ENCODE measurements at regions not wholly inside any gene's neighbourhood (a gene's known extent, or its start where the extent isn't known, plus 50 kb on each side); places are given as distances from the start of the nearest gene placed in this dataset.
"Not testable (repeated sequence)": the region's sequence is repeated elsewhere in the genome, so short reads cannot be mapped to it uniquely, and the experiment has no call there.

DNA sequence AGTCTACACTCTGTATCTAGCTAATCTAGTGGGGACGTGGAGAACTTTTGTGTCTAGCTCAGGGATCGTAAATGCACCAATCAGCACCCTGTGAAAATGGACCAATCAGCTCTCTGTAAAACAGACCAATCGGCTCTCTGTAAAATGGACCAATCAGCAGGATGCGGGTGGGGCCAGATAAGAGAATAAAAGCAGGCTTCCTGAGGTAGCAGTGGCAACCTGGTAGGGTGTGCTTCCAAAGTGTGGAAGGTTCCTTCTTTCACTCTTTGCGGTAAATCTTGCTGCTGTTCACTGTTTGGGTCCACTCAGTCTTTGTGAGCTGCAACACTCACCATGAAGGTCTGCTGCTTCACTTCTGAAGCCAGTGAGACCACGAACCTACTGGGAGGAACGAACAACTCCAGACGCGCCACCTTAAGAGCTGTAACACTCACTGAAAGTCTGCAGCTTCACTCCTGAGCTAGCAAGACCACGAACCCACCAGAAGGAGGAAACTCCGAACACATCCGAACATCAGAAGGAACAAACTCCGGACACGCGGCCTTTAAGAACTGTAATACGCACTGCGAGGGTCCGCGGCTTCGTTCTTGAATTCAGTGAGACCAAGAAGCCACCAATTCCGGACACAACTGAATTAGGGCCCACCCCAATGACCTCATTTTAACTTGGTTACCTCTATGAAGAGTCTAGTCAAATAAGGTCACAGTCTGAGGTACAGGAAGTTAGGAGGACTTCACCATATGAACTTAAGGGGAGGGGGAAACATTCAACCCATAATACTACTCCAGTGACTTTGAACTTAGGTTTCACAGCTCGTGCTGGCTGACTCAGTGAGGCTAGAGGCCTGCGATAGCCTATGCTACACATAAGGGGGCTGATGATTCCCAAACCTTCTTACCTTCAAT is 59.8 kb upstream of the LPGAT1 start:
- not testable (repeated sequence) for DNase-seq; H3K27ac Mint-ChIP-seq (ENCODE audit: unreplicated experiment); H3K9me3 Mint-ChIP-seq (ENCODE audit: unreplicated experiment); H3K36me3 Mint-ChIP-seq (ENCODE audit: unreplicated experiment); H3K4me1 Mint-ChIP-seq (ENCODE audit: low read depth, unreplicated experiment); H3K27me3 Mint-ChIP-seq (ENCODE audit: unreplicated experiment)
- peak overlapping the region; percentile 79 for H3K4me3 Mint-ChIP-seq (ENCODE audit: unreplicated experiment)

DNA sequence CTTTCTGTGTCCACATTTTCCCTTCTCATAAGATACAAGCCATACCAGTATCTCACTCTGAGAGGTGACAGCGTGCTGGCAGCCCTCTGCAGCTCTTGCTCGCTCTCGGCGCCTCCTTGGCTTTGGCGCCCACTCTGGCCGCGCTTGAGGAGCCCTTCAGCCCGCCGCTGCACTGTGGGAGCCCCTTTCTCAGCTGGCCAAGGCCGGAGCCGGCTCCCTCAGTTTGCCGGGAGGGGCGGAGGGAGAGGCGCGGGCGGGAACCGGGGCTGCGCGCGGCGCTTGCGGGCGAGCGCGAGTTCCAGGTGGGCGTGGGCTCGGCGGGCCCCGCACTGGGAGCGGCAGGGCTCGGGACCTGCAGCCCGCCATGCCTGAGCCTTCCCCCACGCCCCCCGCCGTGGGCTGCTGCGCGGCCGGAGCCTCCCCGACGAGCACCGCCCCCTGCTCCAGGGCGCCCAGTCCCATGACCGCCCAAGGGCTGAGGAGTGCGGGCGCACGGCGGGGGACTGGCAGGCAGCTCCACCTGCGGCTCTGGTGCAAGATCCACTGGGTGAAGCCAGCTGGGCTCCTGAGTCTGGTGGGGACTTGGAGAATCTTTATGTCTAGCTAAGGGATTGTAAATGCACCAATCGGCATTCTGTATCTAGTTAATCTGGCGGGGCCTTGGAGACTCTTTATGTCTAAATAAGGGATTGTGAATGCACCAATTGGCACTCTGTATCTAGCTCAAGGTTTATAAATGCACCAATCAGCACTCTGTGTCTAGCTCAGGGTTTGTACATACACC is 58.9 kb upstream of the LPGAT1 start:
- H3K27me3 Mint-ChIP-seq (ENCODE audit: unreplicated experiment); H3K9me3 Mint-ChIP-seq (ENCODE audit: unreplicated experiment); H3K36me3 Mint-ChIP-seq (ENCODE audit: unreplicated experiment); H3K4me1 Mint-ChIP-seq (ENCODE audit: low read depth, unreplicated experiment); H3K27ac Mint-ChIP-seq (ENCODE audit: unreplicated experiment): not testable (repeated sequence)
- peak; percentile 57 for DNase-seq
- peak overlapping the region; percentile 79 for H3K4me3 Mint-ChIP-seq (ENCODE audit: unreplicated experiment)

GRCh38 chr1:211886551-211886950 is 56.0 kb upstream of the LPGAT1 start:
- Mint-ChIP-seq H3K36me3 (ENCODE audit: unreplicated experiment) (peaks cover 11% of the 10 kb centered on the region), H3K9me3 (ENCODE audit: unreplicated experiment) (peaks cover 2% of the 10 kb centered on the region), H3K4me1 (ENCODE audit: low read depth, unreplicated experiment) (peaks cover 6% of the 10 kb centered on the region), H3K4me3 (ENCODE audit: unreplicated experiment) (no peak overlapping the region), H3K27me3 (ENCODE audit: unreplicated experiment) (no peaks in the 10 kb centered on the region), H3K27ac (ENCODE audit: unreplicated experiment) (no peak overlapping the region)
- TF ChIP-seq CTCF (IDR thresholded peaks at IDR 0.05; ENCODE audit: partially characterized antibody, unreplicated experiment): no peak
- no peak for DNase-seq

DNA sequence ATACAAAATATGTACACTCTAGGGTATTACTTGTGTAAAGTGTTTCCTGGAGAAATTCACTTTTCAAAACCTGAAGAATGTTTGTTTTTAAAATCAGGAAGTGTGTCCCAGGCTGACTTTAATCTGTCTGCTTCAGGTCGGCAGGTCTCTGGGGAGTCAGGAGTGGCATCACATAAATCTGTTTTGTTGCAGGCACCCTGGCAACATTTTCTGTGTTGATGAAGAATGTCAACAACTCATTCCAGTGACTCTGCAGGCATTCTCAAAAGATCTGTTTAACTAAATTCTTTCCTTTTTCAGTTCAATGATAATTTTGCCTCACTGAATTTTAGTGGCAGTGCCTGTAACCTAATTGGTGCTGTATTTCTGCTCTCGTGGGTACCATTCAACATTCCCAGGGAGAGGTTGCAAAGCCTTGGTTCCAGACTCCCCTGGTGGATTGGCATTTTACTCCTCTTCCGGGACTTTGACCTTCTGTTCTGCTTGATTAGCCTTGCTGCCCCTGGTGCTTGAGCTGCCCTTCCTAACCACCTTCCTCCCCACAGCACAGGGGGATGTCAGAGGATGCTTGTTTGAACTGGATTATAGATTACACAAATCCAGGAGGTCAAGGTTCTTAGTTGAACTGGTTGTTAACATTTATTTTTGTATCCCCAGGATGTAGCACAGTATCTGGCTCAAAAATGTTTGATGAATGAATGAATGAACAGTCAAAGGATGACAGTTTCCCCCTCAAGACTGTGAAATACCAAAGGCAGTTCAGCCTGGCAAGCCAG is 55.4 kb upstream of the LPGAT1 start:
- Mint-ChIP-seq H3K27ac (ENCODE audit: unreplicated experiment) (no peak overlapping the region), H3K36me3 (ENCODE audit: unreplicated experiment) (peaks cover 16% of the 10 kb centered on the region), H3K4me3 (ENCODE audit: unreplicated experiment) (no peak overlapping the region), H3K4me1 (ENCODE audit: low read depth, unreplicated experiment) (peaks cover 6% of the 10 kb centered on the region), H3K9me3 (ENCODE audit: unreplicated experiment) (peaks cover 2% of the 10 kb centered on the region), H3K27me3 (ENCODE audit: unreplicated experiment) (no peaks in the 10 kb centered on the region)
- no peak for TF ChIP-seq CTCF (IDR thresholded peaks at IDR 0.05; ENCODE audit: partially characterized antibody, unreplicated experiment)
- DNase-seq: no peak

GRCh38 chr1:211882381-211883004 is 51.9 kb upstream of the LPGAT1 start:
- Mint-ChIP-seq H3K36me3 (ENCODE audit: unreplicated experiment) (peaks cover 9% of the 10 kb centered on the region), H3K9me3 (ENCODE audit: unreplicated experiment) (peaks cover 2% of the 10 kb centered on the region), H3K27me3 (ENCODE audit: unreplicated experiment) (no peaks in the 10 kb centered on the region), H3K4me1 (ENCODE audit: low read depth, unreplicated experiment) (peaks cover 6% of the 10 kb centered on the region), H3K4me3 (ENCODE audit: unreplicated experiment) (no peak overlapping the region), H3K27ac (ENCODE audit: unreplicated experiment) (no peak overlapping the region)
- TF ChIP-seq CTCF (IDR thresholded peaks at IDR 0.05; ENCODE audit: partially characterized antibody, unreplicated experiment): no peak
- DNase-seq: no peak
